ENCODE measurements at regions not wholly inside any gene's neighbourhood (a gene's known extent, or its start where the extent isn't known, plus 50 kb on each side); places are given as distances from the start of the nearest gene placed in this dataset.

DNA sequence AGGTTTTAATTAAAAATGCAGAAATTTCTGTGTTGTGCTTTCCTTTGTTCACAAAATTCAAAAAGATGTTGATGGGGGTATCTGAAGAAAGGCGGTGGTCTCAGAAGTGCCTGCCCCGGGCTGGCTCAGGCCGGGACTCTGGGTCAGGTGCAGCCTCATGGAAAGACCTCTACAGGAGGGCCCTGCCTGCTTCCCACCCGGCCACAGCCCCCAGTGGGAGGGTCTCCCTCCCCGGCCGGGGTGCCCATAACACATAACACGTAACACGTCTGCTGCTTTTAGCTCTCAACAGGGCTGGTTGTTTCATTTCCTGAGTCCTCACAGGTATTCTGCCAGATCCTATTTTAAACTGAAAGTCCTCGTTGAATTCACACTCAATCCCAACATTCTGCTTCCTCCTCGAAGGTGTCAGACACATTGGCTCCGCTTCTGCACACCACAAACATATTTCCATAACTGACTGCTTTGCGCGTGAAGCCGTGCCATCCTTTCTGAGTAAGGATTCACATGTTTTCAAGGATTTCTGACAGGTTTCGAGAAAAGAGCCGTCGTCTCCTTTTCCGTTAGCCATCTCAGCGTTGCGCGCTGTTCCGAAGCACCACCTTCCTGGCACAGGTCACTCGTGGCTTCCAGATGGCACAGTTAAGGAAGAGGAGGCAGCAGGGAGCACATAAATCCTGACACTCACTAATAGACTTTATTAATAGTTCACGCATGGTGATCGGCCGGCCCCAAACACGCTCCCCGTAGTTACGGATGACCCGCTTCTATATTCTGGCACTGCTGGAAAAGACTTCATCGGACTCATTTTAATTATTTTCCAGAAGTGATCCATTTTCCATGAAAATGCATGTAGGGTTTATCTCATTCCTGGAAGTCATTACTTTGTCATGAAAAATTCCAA lies 569.3 kb downstream of the BRD1 start:
- TF ChIP-seq ZNF70 (CRISPR knock-in tag; IDR thresholded peaks at IDR 0.05) (no peak), TOX (CRISPR knock-in tag; IDR thresholded peaks at IDR 0.05; ENCODE audit: borderline replicate concordance) (no peak)
- TF ChIP-seq, protein P1, sequence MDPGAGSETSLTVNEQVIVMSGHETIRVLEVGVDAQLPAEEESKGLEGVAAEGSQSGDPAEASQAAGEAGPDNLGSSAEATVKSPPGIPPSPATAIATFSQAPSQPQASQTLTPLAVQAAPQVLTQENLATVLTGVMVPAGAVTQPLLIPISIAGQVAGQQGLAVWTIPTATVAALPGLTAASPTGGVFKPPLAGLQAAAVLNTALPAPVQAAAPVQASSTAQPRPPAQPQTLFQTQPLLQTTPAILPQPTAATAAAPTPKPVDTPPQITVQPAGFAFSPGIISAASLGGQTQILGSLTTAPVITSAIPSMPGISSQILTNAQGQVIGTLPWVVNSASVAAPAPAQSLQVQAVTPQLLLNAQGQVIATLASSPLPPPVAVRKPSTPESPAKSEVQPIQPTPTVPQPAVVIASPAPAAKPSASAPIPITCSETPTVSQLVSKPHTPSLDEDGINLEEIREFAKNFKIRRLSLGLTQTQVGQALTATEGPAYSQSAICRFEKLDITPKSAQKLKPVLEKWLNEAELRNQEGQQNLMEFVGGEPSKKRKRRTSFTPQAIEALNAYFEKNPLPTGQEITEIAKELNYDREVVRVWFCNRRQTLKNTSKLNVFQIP (CRISPR knock-in tag; IDR thresholded peaks at IDR 0.05; ENCODE audit: borderline replicate concordance, low read depth), result no peak
- no peak for ATAC-seq

DNA sequence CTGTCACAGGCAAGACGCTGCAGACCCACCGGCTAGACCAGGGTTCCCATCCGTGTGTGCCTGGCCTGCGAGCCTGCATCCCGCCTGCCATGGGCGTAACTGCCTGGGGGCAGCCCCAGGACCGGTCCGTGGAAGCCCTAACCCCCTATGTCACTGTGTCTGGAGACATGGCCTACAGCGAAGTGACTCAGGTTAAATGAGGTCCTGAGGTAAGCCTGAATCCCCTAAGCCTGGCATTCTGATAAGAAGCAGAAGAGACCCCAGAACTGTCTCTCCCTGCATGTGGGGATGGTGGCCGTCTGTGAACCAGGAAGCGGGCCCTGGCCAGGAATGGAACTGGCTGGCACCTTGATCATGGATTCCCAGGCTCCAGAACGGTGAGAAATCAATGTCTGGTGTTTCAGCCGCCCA lies 570.1 kb downstream of the BRD1 start:
- TF ChIP-seq, protein P1 (CRISPR knock-in tag; IDR thresholded peaks at IDR 0.05; ENCODE audit: borderline replicate concordance, low read depth), result no peak
- TF ChIP-seq ESRRG (CRISPR knock-in tag; IDR thresholded peaks at IDR 0.05), result no peak
- TF ChIP-seq RARB (CRISPR knock-in tag; IDR thresholded peaks at IDR 0.05), result no peak
- TF ChIP-seq TOX (CRISPR knock-in tag; IDR thresholded peaks at IDR 0.05; ENCODE audit: borderline replicate concordance), result no peak
- no peak for ATAC-seq

DNA sequence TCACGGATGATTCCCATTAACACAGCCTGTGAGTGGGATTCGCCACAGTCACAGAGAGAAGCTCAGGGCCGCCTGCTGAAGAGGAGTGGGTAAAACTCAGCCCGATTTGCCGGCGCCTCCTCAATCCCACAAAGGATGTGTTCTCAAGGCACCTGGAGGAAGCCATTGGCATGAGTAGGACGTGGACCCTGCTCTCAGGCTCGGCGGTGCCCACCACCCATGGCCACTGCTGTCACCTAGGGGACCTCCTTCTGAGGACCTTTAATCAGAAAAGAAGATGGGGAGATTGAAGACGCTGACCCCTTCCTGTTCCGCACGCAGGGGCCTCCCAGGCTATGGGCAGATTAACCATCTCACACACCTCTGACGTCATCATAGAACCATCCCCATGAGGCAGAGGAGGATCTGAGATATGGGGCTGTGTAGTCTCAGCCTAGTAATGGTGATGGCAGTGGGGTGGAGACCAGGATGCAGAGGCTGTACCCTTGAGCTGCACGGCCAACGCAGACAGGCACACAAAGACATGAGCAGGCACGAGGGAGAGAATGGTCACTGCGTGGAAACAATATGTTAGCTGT lies 571.8 kb downstream of the BRD1 start:
- no peak for ATAC-seq
- TF ChIP-seq, protein P1 (CRISPR knock-in tag; IDR thresholded peaks at IDR 0.05; ENCODE audit: borderline replicate concordance, low read depth), result no peak
- TF ChIP-seq TCF4 (CRISPR knock-in tag; IDR thresholded peaks at IDR 0.05; ENCODE audit: borderline replicate concordance), result no peak
- TF ChIP-seq, protein P2, sequence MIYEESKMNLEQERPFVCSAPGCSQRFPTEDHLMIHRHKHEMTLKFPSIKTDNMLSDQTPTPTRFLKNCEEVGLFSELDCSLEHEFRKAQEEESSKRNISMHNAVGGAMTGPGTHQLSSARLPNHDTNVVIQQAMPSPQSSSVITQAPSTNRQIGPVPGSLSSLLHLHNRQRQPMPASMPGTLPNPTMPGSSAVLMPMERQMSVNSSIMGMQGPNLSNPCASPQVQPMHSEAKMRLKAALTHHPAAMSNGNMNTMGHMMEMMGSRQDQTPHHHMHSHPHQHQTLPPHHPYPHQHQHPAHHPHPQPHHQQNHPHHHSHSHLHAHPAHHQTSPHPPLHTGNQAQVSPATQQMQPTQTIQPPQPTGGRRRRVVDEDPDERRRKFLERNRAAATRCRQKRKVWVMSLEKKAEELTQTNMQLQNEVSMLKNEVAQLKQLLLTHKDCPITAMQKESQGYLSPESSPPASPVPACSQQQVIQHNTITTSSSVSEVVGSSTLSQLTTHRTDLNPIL (CRISPR knock-in tag; IDR thresholded peaks at IDR 0.05; ENCODE audit: low read depth), result no peak
- TF ChIP-seq, protein P3, sequence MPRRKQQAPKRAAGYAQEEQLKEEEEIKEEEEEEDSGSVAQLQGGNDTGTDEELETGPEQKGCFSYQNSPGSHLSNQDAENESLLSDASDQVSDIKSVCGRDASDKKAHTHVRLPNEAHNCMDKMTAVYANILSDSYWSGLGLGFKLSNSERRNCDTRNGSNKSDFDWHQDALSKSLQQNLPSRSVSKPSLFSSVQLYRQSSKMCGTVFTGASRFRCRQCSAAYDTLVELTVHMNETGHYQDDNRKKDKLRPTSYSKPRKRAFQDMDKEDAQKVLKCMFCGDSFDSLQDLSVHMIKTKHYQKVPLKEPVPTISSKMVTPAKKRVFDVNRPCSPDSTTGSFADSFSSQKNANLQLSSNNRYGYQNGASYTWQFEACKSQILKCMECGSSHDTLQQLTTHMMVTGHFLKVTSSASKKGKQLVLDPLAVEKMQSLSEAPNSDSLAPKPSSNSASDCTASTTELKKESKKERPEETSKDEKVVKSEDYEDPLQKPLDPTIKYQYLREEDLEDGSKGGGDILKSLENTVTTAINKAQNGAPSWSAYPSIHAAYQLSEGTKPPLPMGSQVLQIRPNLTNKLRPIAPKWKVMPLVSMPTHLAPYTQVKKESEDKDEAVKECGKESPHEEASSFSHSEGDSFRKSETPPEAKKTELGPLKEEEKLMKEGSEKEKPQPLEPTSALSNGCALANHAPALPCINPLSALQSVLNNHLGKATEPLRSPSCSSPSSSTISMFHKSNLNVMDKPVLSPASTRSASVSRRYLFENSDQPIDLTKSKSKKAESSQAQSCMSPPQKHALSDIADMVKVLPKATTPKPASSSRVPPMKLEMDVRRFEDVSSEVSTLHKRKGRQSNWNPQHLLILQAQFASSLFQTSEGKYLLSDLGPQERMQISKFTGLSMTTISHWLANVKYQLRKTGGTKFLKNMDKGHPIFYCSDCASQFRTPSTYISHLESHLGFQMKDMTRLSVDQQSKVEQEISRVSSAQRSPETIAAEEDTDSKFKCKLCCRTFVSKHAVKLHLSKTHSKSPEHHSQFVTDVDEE (CRISPR knock-in tag; IDR thresholded peaks at IDR 0.05), result no peak
- TF ChIP-seq, protein P4, sequence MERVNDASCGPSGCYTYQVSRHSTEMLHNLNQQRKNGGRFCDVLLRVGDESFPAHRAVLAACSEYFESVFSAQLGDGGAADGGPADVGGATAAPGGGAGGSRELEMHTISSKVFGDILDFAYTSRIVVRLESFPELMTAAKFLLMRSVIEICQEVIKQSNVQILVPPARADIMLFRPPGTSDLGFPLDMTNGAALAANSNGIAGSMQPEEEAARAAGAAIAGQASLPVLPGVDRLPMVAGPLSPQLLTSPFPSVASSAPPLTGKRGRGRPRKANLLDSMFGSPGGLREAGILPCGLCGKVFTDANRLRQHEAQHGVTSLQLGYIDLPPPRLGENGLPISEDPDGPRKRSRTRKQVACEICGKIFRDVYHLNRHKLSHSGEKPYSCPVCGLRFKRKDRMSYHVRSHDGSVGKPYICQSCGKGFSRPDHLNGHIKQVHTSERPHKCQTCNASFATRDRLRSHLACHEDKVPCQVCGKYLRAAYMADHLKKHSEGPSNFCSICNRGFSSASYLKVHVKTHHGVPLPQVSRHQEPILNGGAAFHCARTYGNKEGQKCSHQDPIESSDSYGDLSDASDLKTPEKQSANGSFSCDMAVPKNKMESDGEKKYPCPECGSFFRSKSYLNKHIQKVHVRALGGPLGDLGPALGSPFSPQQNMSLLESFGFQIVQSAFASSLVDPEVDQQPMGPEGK (CRISPR knock-in tag; IDR thresholded peaks at IDR 0.05; ENCODE audit: borderline replicate concordance), result no peak
- TF ChIP-seq ZNF8 (CRISPR knock-in tag; IDR thresholded peaks at IDR 0.05), result no peak
- TF ChIP-seq ZNF70 (CRISPR knock-in tag; IDR thresholded peaks at IDR 0.05), result no peak
- TF ChIP-seq ZC3H10 (CRISPR knock-in tag; IDR thresholded peaks at IDR 0.05), result no peak
- TF ChIP-seq ZFP30 (CRISPR knock-in tag; IDR thresholded peaks at IDR 0.05), result no peak
- no peak for TF ChIP-seq OSR1 (CRISPR knock-in tag; IDR thresholded peaks at IDR 0.05)
- TF ChIP-seq PPARA (CRISPR knock-in tag; IDR thresholded peaks at IDR 0.05; ENCODE audit: borderline replicate concordance), result no peak
- no peak for TF ChIP-seq ESRRG (CRISPR knock-in tag; IDR thresholded peaks at IDR 0.05)

Data from SK-N-SH treated with all-trans-retinoic acid at 6 μM for 48 hours (cell line).